Mucosa of stomach (tissue), 1 donor: ENCODE measurements at regions not wholly inside any gene's neighbourhood (a gene's known extent, or its start where the extent isn't known, plus 50 kb on each side); places are given as distances from the start of the nearest gene placed in this dataset.

Experiments
- H3K27me3 ChIP-seq: one replicate; pipeline ENCODE4 v1.7.0; 2013; ENCODE audit warnings: mild to moderate bottlenecking, low read length; ENCODE audit not compliant: control insufficient read depth, insufficient read depth
- H3K36me3 ChIP-seq: one replicate; pipeline ENCODE4 v1.7.0; 2013; ENCODE audit warnings: low read length; ENCODE audit not compliant: control insufficient read depth, insufficient read depth
- H3K4me1 ChIP-seq: one replicate; pipeline ENCODE4 v1.7.0; 2013; ENCODE audit warnings: mild to moderate bottlenecking, low read length; ENCODE audit not compliant: control insufficient read depth, insufficient read depth
- H3K4me3 ChIP-seq: one replicate; pipeline ENCODE4 v1.7.0; 2013; ENCODE audit warnings: low read length
- H3K9ac ChIP-seq: one replicate; pipeline ENCODE4 v1.7.0; 2013; ENCODE audit warnings: mild to moderate bottlenecking, low read length, moderate library complexity
- H3K9me3 ChIP-seq: one replicate; pipeline ENCODE4 v1.7.0; 2013; ENCODE audit warnings: mild to moderate bottlenecking, low read length, moderate library complexity; ENCODE audit not compliant: control insufficient read depth
- donor health status: Pancreatic carcinoma.

GRCh38 chr1:204736836-204737235 lies 51.3 kb upstream of the LRRN2 start:
- no peaks in the 10 kb centered on the region for H3K36me3 ChIP-seq
- no peaks in the 10 kb centered on the region for H3K4me1 ChIP-seq
- no peak overlapping the region for H3K9ac ChIP-seq
- H3K27me3 ChIP-seq, result no peaks in the 10 kb centered on the region
- H3K4me3 ChIP-seq, result no peak overlapping the region
- no peaks in the 10 kb centered on the region for H3K9me3 ChIP-seq

- Histone ChIP-seq H3K36me3 (no peaks in the 10 kb centered on the region), H3K4me1 (no peaks in the 10 kb centered on the region), H3K4me3 (no peak overlapping the region), H3K9me3 (no peaks in the 10 kb centered on the region), H3K27me3 (peaks cover 2% of the 10 kb centered on the region), H3K9ac (no peak overlapping the region)
Observed at GRCh38 chr1:204738506-204738905, 53.0 kb upstream of the LRRN2 start.

DNA sequence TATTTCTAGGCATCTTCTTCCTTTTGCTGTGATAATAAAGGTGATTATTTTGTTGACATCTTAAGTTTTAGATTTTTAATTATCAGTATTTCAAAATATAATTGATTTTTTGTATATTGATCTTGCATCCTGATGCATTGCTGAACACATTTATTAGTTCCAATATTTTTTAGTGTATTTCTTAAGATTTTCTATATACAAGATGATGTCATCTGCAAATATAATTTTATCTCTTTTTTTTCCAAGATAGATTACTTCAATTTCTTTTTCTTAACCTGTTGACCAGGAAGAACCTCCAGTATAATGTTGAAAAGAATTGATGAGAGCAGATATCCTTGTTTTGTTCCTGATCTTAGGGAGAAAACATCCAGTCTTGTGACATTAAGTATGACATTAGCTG lies 54.8 kb upstream of the LRRN2 start:
- no peaks in the 10 kb centered on the region for H3K4me1 ChIP-seq
- no peaks in the 10 kb centered on the region for H3K36me3 ChIP-seq

GRCh38 chr1:204741440-204741839 lies 55.9 kb upstream of the LRRN2 start:
- H3K4me1 ChIP-seq, result no peaks in the 10 kb centered on the region
- no peak overlapping the region for H3K4me3 ChIP-seq
- H3K27me3 ChIP-seq, result peaks cover 4% of the 10 kb centered on the region
- H3K36me3 ChIP-seq, result no peaks in the 10 kb centered on the region
- no peaks in the 10 kb centered on the region for H3K9me3 ChIP-seq
- H3K9ac ChIP-seq, result no peak overlapping the region

More for the DNA sequence above, 54.8 kb upstream of the LRRN2 start:
- H3K9me3 ChIP-seq, result no peaks in the 10 kb centered on the region
- no peak overlapping the region for H3K4me3 ChIP-seq
- peaks cover 4% of the 10 kb centered on the region for H3K27me3 ChIP-seq
- no peak overlapping the region for H3K9ac ChIP-seq

DNA sequence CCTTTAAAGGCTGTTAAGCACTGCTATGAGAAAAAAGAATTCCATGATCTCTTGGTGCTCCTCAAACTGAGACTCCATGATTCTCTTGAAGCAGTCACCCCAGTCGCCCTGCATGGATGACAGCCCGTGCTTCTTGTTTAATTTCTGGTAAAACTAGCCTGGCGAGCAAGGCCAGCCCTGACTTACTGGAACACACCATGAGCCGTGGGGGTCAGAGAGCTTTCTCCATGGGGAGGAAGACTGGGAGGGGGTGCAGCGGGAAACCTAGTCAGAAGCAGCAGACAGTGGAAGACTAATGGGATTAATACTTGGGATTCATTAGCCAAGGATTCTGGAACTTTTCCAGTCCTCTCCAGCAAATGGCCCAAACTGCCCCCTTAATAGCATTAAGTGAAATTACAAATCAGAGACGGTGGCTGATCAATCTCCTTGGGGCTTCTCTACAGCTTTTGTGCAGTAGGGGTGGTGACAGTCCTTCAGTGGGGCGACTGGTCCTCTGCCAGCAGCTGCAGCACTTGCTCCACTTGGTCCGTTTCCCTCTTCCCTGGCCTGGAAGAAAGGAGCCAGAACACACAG lies 57.2 kb upstream of the LRRN2 start:
- no peaks in the 10 kb centered on the region for H3K4me1 ChIP-seq
- H3K27me3 ChIP-seq, result peaks cover 4% of the 10 kb centered on the region
- no peaks in the 10 kb centered on the region for H3K36me3 ChIP-seq
- H3K4me3 ChIP-seq, result no peak overlapping the region
- H3K9ac ChIP-seq, result no peak overlapping the region
- H3K9me3 ChIP-seq, result no peaks in the 10 kb centered on the region

DNA sequence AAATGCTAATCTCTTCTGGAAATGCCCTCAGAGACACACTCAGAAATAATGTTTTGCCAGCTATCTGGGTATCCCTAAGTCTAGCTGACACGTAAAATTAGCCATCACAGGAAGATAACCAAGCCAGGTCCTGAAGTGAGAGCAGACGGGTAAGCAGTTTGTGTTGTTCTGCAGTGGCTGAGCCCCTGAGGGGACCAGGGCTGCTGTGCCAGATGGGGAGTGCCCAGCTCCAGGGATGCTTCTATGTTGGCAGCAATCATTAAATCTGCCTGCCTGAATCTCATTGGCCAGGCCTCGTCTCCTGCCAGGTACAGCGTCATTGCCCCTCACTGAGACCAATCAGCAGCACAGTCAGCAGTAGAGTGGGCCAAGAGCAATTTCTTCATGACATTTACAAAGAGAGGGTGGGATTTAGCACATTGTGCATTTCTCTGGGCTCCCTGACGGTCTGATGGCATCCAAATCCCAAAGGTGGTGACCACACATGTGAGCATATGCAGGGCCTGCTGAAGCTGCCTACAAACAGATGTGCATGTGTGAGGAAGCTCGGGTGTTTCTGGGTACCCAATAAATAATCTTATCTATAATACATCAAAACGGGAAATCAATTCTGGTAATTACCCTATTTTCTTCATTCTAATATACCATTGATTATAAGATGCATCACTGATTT lies 58.7 kb upstream of the LRRN2 start:
- no peak overlapping the region for H3K4me3 ChIP-seq
- H3K36me3 ChIP-seq, result no peaks in the 10 kb centered on the region
- no peaks in the 10 kb centered on the region for H3K4me1 ChIP-seq
- H3K9ac ChIP-seq, result no peak overlapping the region
- no peaks in the 10 kb centered on the region for H3K9me3 ChIP-seq
- H3K27me3 ChIP-seq, result peaks cover 4% of the 10 kb centered on the region

DNA sequence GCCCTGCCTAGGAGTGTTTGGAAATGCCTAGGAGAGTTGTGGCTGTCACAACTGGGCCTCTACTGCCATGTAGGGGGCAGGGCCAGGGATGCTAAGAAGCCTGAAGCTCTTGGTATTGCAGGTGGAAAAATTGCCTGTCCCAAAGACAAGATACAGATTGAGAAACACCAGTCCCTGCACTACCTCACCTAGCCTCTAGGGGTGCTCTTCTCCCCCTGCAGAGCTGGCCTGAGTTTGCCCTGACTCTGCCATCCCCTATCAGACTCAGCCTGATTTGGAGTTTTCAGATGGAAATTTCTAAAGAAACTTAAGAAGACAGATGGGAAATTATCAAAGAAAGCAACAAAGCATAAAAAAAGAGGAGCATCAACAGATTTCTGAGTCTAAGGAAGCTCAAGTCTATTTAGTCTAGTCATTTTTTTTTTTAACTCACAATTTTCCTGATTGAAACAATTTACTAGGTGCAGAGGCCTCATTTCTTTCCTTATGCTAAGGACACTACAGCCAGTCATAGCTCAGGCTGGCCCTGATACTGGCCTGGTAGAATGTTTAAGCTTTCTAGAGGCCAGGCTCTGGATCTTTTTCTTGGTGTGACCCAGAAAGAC lies 61.4 kb upstream of the LRRN2 start:
- peaks cover 4% of the 10 kb centered on the region for H3K27me3 ChIP-seq
- H3K9me3 ChIP-seq, result no peaks in the 10 kb centered on the region
- H3K4me1 ChIP-seq, result no peaks in the 10 kb centered on the region
- H3K9ac ChIP-seq, result no peak overlapping the region
- H3K4me3 ChIP-seq, result no peak overlapping the region
- no peaks in the 10 kb centered on the region for H3K36me3 ChIP-seq

DNA sequence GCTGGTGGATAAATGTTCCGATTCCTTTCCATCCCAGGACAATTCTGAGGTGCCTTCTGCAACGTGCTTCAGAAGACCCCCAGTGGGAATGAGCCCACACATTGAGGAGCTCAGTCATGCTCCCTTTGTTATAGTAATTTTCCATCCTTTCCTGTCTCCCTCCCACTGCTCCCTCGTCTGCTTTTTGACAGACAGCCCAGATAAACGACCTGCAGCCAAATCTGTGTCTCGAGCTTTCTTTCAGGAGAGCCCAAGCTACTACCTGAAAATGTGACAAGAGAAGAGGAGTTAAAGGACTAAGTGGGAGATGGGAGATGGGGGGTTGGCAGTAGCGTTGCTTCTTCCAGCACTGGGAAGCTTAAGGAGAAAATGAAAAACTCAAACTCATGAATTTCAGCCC lies 65.9 kb upstream of the LRRN2 start:
- H3K36me3 ChIP-seq, result no peaks in the 10 kb centered on the region
- peaks cover 7% of the 10 kb centered on the region for H3K27me3 ChIP-seq
- H3K9me3 ChIP-seq, result no peaks in the 10 kb centered on the region
- no peaks in the 10 kb centered on the region for H3K4me1 ChIP-seq
- H3K9ac ChIP-seq, result no peak overlapping the region
- H3K4me3 ChIP-seq, result no peak overlapping the region

GRCh38 chr1:204751883-204752687 lies 66.5 kb upstream of the LRRN2 start:
- no peaks in the 10 kb centered on the region for H3K4me1 ChIP-seq
- H3K36me3 ChIP-seq, result no peaks in the 10 kb centered on the region
- no peak overlapping the region for H3K9ac ChIP-seq
- no peak overlapping the region for H3K4me3 ChIP-seq
- peaks cover 7% of the 10 kb centered on the region for H3K27me3 ChIP-seq
- no peaks in the 10 kb centered on the region for H3K9me3 ChIP-seq

DNA sequence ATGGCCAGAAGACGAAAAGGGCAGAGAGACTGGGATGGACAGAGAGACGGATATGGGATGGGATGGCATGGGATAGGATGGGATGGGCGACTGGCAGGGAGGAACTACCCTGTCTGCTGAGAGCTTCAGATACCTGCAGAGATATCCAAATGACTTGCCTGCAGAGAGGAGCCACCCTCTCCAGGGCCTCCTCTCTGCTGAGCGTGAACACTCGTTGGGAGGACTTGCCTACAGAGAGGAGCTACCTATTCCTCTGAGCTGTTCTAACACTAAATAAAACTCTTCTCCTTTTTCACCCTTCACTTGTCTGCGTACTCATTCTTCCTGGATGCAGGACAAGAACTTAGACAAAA lies 67.1 kb upstream of the LRRN2 start:
- H3K4me3 ChIP-seq, result no peak overlapping the region
- no peaks in the 10 kb centered on the region for H3K9me3 ChIP-seq
- H3K36me3 ChIP-seq, result no peaks in the 10 kb centered on the region
- H3K4me1 ChIP-seq, result no peaks in the 10 kb centered on the region
- peaks cover 7% of the 10 kb centered on the region for H3K27me3 ChIP-seq
- no peak overlapping the region for H3K9ac ChIP-seq

DNA sequence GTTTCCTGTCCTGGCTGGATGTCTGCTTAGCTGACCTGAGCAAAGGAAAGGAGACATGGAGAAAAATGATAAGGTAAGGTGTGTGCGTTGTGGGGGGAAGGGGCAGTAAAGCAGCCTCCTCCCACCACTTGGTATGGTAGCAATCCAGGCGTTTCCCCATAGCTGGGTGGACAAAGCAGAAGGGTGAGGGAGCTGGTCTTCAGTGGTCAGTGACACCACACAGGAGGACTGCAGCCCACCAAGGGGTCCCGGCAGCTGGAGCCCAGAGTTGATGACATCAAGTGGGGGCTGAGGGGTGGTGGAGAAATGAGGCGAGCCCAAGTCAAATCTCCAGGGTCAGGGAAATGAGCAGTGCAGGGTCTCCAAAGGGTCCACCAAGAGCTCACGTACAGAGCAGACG lies 69.3 kb upstream of the LRRN2 start:
- Histone ChIP-seq H3K36me3 (no peaks in the 10 kb centered on the region), H3K9ac (no peak overlapping the region), H3K9me3 (no peaks in the 10 kb centered on the region), H3K4me3 (no peak overlapping the region), H3K27me3 (peaks cover 7% of the 10 kb centered on the region), H3K4me1 (no peaks in the 10 kb centered on the region)

- no peaks in the 10 kb centered on the region for H3K4me1 ChIP-seq
- no peaks in the 10 kb centered on the region for H3K36me3 ChIP-seq
- no peak overlapping the region for H3K4me3 ChIP-seq
- peaks cover 7% of the 10 kb centered on the region for H3K27me3 ChIP-seq
- no peaks in the 10 kb centered on the region for H3K9me3 ChIP-seq
- no peak overlapping the region for H3K9ac ChIP-seq
Observed at GRCh38 chr1:204756349-204756748, 70.8 kb upstream of the LRRN2 start.
